ENCODE measurements at regions not wholly inside any gene's neighbourhood (a gene's known extent, or its start where the extent isn't known, plus 50 kb on each side); places are given as distances from the start of the nearest gene placed in this dataset.

DNA sequence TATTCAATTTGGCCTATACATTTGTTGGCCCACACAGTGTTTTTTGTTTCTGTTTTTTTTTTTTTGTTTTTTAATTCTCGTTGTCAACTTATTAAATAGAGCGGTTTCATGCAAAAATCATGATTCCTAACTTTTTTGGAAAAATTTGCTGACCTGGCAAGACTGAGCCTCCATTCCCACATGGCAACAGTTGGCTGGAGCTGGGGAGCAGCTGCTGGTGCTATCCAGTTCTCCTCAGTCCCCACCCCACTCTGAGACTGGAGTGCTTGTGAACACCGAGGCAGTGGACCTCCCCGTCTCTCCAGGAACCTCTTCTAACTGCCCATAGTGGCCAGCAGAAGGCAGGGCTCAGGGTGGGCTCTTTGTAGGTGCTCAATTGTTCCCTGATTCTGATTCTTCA is 95.7 kb upstream of the OTUD4 start:
- TF ChIP-seq EZH2phosphoT487 (IDR thresholded peaks at IDR 0.05; ENCODE audit: insufficient read depth, low read depth) (no peak), EZH2 (IDR thresholded peaks at IDR 0.05; ENCODE audit: insufficient read depth, poor library complexity, severe bottlenecking) (no peak)

Data from GM23248 (cell line).